GM12878 (cell line): ENCODE measurements at regions not wholly inside any gene's neighbourhood (a gene's known extent, or its start where the extent isn't known, plus 50 kb on each side); places are given as distances from the start of the nearest gene placed in this dataset.

ENCODE experiments used
- ATAC-seq: fragments of 200-7000 bp; cut with Tn5 transposase; 3 replicates; pipeline ENCODE4 v1.9.1; 2020; ENCODE audit warnings: mild to moderate bottlenecking, moderate library complexity
- BruUV-seq: library from RNA; stranded (reverse); fragments of 400-500 nt; replicated peaks from 2 replicates; lab custom pipeline; 2021; lab: Mats Ljungman, UMichigan
- CTCF ChIA-PET: fragments of 300-600 bp; sonication (Branson Sonifier 250); formaldehyde crosslinking; extraction: SDS; loops from one replicate; lab custom pipeline; 2021; ENCODE audit warnings: inconsistent platforms; lab: Yijun Ruan, JAX
- POLR2A ChIA-PET: fragments of 350-600 bp; formaldehyde crosslinking; extraction: SDS; loops from one replicate; lab custom pipeline; 2021; ENCODE audit warnings: inconsistent platforms; lab: Charles Lee
- RAD21 ChIA-PET: fragments of 300-600 bp; sonication (Branson Sonifier 250); formaldehyde crosslinking; loops from one replicate; lab custom pipeline; 2023; ENCODE audit warnings: antibody characterized with exemption; ENCODE audit not compliant: unreplicated experiment; lab: Charles Lee
- SMC1A ChIA-PET: fragments of 300-600 bp; sonication (Branson Sonifier 250); formaldehyde crosslinking; loops from one replicate; lab custom pipeline; 2023; ENCODE audit not compliant: unreplicated experiment, uncharacterized antibody; lab: Charles Lee
- DNase-seq: peaks from one replicate; pipeline ENCODE4 v3.0.0-alpha.2; 2011; ENCODE audit warnings: low read depth, low spot score
- FAIRE-seq: peaks from 3 replicates; lab custom pipeline; 2011; peaks lifted over from hg19 to GRCh38; lab: Jason Lieb, UNC
- H2AFZ ChIP-seq: 2 replicates; pipeline ENCODE4 v1.6.0; 2011; ENCODE audit warnings: low read depth, low read length, control low read depth; ENCODE audit not compliant: control insufficient read depth
- H3K27ac ChIP-seq: 2 replicates; pipeline ENCODE4 v1.5.1; 2011; ENCODE audit warnings: control low read depth; ENCODE audit not compliant: control insufficient read depth, insufficient read depth
- H3K27me3 ChIP-seq, 2 experiments: replicated peaks in 1 of 2; 2 replicates each; pipeline versions ENCODE4 v1.6.0 to v1.6.1; 2011; ENCODE audit warnings: low read length in 1 of 2; ENCODE audit not compliant: control insufficient read depth in 2 of 2, insufficient read depth in 2 of 2
- H3K36me3 ChIP-seq, 2 experiments: 2 replicates each; pipeline ENCODE4 v1.5.1; 2011; ENCODE audit warnings: low read length in 1 of 2; ENCODE audit not compliant: control insufficient read depth in 2 of 2, insufficient read depth in 2 of 2
- H3K4me1 ChIP-seq: 2 replicates; pipeline ENCODE4 v1.6.1; 2011; ENCODE audit warnings: mild to moderate bottlenecking, low read length, moderate library complexity, mixed read lengths; ENCODE audit not compliant: control insufficient read depth, insufficient read depth
- H3K4me2 ChIP-seq: 2 replicates; pipeline ENCODE4 v1.6.0; 2011; ENCODE audit warnings: control low read depth; ENCODE audit not compliant: control insufficient read depth, insufficient read depth
- H3K4me3 ChIP-seq: fragments of 200-600 bp; sonication (generic); 2 replicates; pipeline ENCODE4 v1.5.1; 2016
- H3K79me2 ChIP-seq: 2 replicates; pipeline ENCODE4 v1.6.0; 2011; ENCODE audit warnings: low read length; ENCODE audit not compliant: control insufficient read depth, insufficient read depth
- H3K9ac ChIP-seq: 2 replicates; pipeline ENCODE4 v1.8.0; 2011; ENCODE audit warnings: low read length, control low read depth, mixed read lengths; ENCODE audit not compliant: control insufficient read depth, insufficient read depth
- H3K9me3 ChIP-seq: replicated peaks from 3 replicates; pipeline ENCODE4 v1.5.1; 2011; ENCODE audit warnings: mild to moderate bottlenecking, low read length; ENCODE audit not compliant: control insufficient read depth, insufficient read depth
- H4K20me1 ChIP-seq: 2 replicates; pipeline ENCODE4 v1.6.0; 2011; ENCODE audit not compliant: control insufficient read depth, insufficient read depth
- CEBPB ChIP-seq, 2 experiments: fragments of 150-350 bp in 1 of 2; IDR thresholded peaks; 2 replicates each; pipeline ENCODE4 v1.6.1; 2012 to 2014; ENCODE audit warnings: low read depth in 2 of 2, low read length in 2 of 2, borderline replicate concordance in 1 of 2, inconsistent platforms in 1 of 2
- ETV6 ChIP-seq, 2 experiments: fragments of 450-650 bp in 1 of 2; IDR thresholded peaks in 1 of 2; conservative IDR thresholded peaks in 1 of 2; 2 replicates each; pipeline ENCODE4 v1.6.1; 2014; ENCODE audit warnings: antibody characterized with exemption in 1 of 2, borderline replicate concordance in 1 of 2, low read depth in 1 of 2, mild to moderate bottlenecking in 1 of 2, moderate library complexity in 1 of 2
- FOXM1 ChIP-seq: IDR thresholded peaks from 2 replicates; pipeline ENCODE4 v1.6.1; 2012; ENCODE audit warnings: low read depth, mild to moderate bottlenecking, inconsistent platforms, low read length, moderate library complexity
- RB1 ChIP-seq: fragments of 450-650 bp; formaldehyde crosslinking; IDR thresholded peaks from 2 replicates; pipeline ENCODE4 v1.6.1; 2017; ENCODE audit warnings: mild to moderate bottlenecking, borderline replicate concordance
- SMARCA5 ChIP-seq: fragments of 450-650 bp; IDR thresholded peaks from 2 replicates; pipeline ENCODE4 v1.6.1; 2017; ENCODE audit warnings: mild to moderate bottlenecking
- ZBTB4 ChIP-seq: fragments of 450-650 bp; formaldehyde crosslinking; IDR thresholded peaks from 2 replicates; pipeline ENCODE4 v1.4.0; 2022; ENCODE audit warnings: mild to moderate bottlenecking, moderate library complexity
- ZNF384 ChIP-seq: IDR thresholded peaks from 2 replicates; pipeline ENCODE4 v1.6.1; 2012; ENCODE audit warnings: low read depth, mild to moderate bottlenecking, low read length, improper control_type of control experiment, borderline replicate concordance
- in situ Hi-C: fragments of 300-500 bp; cut with MboI; formaldehyde crosslinking; loops from 9 replicates; pipeline ENCODE4 v1.14.3; 2018; ENCODE audit warnings: mixed read lengths
- intact Hi-C: fragments of 100-400 bp; cut with micrococcal nuclease; formaldehyde crosslinking; loops from one replicate; pipeline ENCODE4 v1.14.2; 2022; ENCODE audit not compliant: unreplicated experiment
- TF ChIP-seq, protein P1 (sequence below): fragments of 450-650 bp; IDR thresholded peaks from 2 replicates; pipeline ENCODE4 v1.6.1; 2016; ENCODE audit warnings: mild to moderate bottlenecking, moderate library complexity, borderline replicate concordance
- TF ChIP-seq, protein P2 (sequence below): fragments of 450-650 bp; formaldehyde crosslinking; IDR thresholded peaks from 2 replicates; pipeline ENCODE4 v1.4.0; 2020; ENCODE audit warnings: mild to moderate bottlenecking, moderate library complexity
- TF ChIP-seq, protein P3 (sequence below): IDR thresholded peaks from 2 replicates; pipeline ENCODE4 v1.6.1; 2011; ENCODE audit warnings: low read depth, mild to moderate bottlenecking, low read length, moderate library complexity, borderline replicate concordance; ENCODE audit errors: extremely low read depth

- H3K4me3 ChIP-seq: no peak overlapping the region
- no peak for ATAC-seq
- FAIRE-seq: no peak
- ChIA-PET CTCF (no interaction called here), SMC1A (no interaction called here), POLR2A (no interaction called here), RAD21 (no interaction called here)
- no peaks in the 10 kb centered on the region for H3K79me2 ChIP-seq
- DNase-seq: no peak
- intact Hi-C loops: no loop called here
- no peaks in the 10 kb centered on the region for H3K27me3 ChIP-seq
- H2AFZ ChIP-seq: no peak overlapping the region
- in situ Hi-C loops: no loop called here
- BruUV-seq: no TSS peak
- H3K4me2 ChIP-seq: no peak overlapping the region
- H3K36me3 ChIP-seq: no peaks in the 10 kb centered on the region
- no peaks in the 10 kb centered on the region for H3K4me1 ChIP-seq
- no peak overlapping the region for H3K9ac ChIP-seq
- H3K27ac ChIP-seq: no peak overlapping the region
- H4K20me1 ChIP-seq: no peaks in the 10 kb centered on the region
- H3K9me3 ChIP-seq: no peaks in the 10 kb centered on the region
- TF ChIP-seq ETV6 (conservative IDR thresholded peaks at IDR 0.05 in 1 of 2, IDR thresholded peaks at IDR 0.05 in 1 of 2; ENCODE audit: borderline replicate concordance in 1 of 2, low read depth in 1 of 2): no peak
- TF ChIP-seq ZBTB4 (CRISPR knock-in tag): no peak
- TF ChIP-seq FOXM1: no peak
- TF ChIP-seq, protein P1, sequence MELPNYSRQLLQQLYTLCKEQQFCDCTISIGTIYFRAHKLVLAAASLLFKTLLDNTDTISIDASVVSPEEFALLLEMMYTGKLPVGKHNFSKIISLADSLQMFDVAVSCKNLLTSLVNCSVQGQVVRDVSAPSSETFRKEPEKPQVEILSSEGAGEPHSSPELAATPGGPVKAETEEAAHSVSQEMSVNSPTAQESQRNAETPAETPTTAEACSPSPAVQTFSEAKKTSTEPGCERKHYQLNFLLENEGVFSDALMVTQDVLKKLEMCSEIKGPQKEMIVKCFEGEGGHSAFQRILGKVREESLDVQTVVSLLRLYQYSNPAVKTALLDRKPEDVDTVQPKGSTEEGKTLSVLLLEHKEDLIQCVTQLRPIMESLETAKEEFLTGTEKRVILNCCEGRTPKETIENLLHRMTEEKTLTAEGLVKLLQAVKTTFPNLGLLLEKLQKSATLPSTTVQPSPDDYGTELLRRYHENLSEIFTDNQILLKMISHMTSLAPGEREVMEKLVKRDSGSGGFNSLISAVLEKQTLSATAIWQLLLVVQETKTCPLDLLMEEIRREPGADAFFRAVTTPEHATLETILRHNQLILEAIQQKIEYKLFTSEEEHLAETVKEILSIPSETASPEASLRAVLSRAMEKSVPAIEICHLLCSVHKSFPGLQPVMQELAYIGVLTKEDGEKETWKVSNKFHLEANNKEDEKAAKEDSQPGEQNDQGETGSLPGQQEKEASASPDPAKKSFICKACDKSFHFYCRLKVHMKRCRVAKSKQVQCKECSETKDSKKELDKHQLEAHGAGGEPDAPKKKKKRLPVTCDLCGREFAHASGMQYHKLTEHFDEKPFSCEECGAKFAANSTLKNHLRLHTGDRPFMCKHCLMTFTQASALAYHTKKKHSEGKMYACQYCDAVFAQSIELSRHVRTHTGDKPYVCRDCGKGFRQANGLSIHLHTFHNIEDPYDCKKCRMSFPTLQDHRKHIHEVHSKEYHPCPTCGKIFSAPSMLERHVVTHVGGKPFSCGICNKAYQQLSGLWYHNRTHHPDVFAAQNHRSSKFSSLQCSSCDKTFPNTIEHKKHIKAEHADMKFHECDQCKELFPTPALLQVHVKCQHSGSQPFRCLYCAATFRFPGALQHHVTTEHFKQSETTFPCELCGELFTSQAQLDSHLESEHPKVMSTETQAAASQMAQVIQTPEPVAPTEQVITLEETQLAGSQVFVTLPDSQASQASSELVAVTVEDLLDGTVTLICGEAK: no peak
- TF ChIP-seq, protein P2, sequence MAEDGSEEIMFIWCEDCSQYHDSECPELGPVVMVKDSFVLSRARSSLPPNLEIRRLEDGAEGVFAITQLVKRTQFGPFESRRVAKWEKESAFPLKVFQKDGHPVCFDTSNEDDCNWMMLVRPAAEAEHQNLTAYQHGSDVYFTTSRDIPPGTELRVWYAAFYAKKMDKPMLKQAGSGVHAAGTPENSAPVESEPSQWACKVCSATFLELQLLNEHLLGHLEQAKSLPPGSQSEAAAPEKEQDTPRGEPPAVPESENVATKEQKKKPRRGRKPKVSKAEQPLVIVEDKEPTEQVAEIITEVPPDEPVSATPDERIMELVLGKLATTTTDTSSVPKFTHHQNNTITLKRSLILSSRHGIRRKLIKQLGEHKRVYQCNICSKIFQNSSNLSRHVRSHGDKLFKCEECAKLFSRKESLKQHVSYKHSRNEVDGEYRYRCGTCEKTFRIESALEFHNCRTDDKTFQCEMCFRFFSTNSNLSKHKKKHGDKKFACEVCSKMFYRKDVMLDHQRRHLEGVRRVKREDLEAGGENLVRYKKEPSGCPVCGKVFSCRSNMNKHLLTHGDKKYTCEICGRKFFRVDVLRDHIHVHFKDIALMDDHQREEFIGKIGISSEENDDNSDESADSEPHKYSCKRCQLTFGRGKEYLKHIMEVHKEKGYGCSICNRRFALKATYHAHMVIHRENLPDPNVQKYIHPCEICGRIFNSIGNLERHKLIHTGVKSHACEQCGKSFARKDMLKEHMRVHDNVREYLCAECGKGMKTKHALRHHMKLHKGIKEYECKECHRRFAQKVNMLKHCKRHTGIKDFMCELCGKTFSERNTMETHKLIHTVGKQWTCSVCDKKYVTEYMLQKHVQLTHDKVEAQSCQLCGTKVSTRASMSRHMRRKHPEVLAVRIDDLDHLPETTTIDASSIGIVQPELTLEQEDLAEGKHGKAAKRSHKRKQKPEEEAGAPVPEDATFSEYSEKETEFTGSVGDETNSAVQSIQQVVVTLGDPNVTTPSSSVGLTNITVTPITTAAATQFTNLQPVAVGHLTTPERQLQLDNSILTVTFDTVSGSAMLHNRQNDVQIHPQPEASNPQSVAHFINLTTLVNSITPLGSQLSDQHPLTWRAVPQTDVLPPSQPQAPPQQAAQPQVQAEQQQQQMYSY (CRISPR knock-in tag): no peak
- TF ChIP-seq RB1: no peak
- no peak for TF ChIP-seq ZNF384
- no peak for TF ChIP-seq SMARCA5
- TF ChIP-seq, protein P3, sequence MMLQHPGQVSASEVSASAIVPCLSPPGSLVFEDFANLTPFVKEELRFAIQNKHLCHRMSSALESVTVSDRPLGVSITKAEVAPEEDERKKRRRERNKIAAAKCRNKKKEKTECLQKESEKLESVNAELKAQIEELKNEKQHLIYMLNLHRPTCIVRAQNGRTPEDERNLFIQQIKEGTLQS: no peak
- TF ChIP-seq CEBPB (IDR thresholded peaks at IDR 0.05; ENCODE audit: borderline replicate concordance in 1 of 2, low read depth in 2 of 2, low read length in 2 of 2): no peak
Measured at GRCh38 chr6:164791498-164791897, 517.9 kb downstream of the C6orf118 start.
